Urothelium cell line (cell line): ENCODE measurements at regions not wholly inside any gene's neighbourhood (a gene's known extent, or its start where the extent isn't known, plus 50 kb on each side); places are given as distances from the start of the nearest gene placed in this dataset.
"Not testable (repeated sequence)": the region's sequence is repeated elsewhere in the genome, so short reads cannot be mapped to it uniquely, and the experiment has no call there.

Experiments
- DNase-seq: peaks from one replicate; pipeline ENCODE4 v3.0.0; 2011; ENCODE audit warnings: low spot score, mixed read lengths
- FAIRE-seq: peaks from 2 replicates; lab custom pipeline; 2011; peaks lifted over from hg19 to GRCh38; lab: Jason Lieb, UNC

- not testable (repeated sequence) for FAIRE-seq, DNase-seq
Measured at GRCh38 chr2:105506860-105507259, 108.0 kb upstream of the FHL2 start.

GRCh38 chr2:105504459-105504858 is 105.6 kb upstream of the FHL2 start:
- DNase-seq (no peak), FAIRE-seq (no peak)

- no peak for FAIRE-seq
- DNase-seq = no peak
Measured at GRCh38 chr2:105502625-105503334, 103.9 kb upstream of the FHL2 start.

GRCh38 chr2:105498281-105498846 is 99.5 kb upstream of the FHL2 start:
- no peak for DNase-seq
- no peak for FAIRE-seq

GRCh38 chr2:105497094-105497493 is 98.2 kb upstream of the FHL2 start:
- FAIRE-seq = no peak
- no peak for DNase-seq

GRCh38 chr2:105496271-105496670 is 97.4 kb upstream of the FHL2 start:
- no peak for FAIRE-seq
- DNase-seq = no peak

GRCh38 chr2:105494683-105495425 is 96.0 kb upstream of the FHL2 start:
- no peak for FAIRE-seq

GRCh38 chr2:105490956-105491355 is 92.1 kb upstream of the FHL2 start:
- FAIRE-seq (peak; percentile 55), DNase-seq (no peak)

More at GRCh38 chr2:105494683-105495425, 96.0 kb upstream of the FHL2 start:
- DNase-seq = no peak

GRCh38 chr2:105490204-105490603 is 91.4 kb upstream of the FHL2 start:
- DNase-seq = no peak
- FAIRE-seq = no peak

- FAIRE-seq = no peak
Measured at GRCh38 chr2:105489168-105489878, 90.5 kb upstream of the FHL2 start.

GRCh38 chr2:105488285-105488684 is 89.4 kb upstream of the FHL2 start:
- DNase-seq (no peak), FAIRE-seq (no peak)

More at GRCh38 chr2:105489168-105489878, 90.5 kb upstream of the FHL2 start:
- DNase-seq = no peak

- no peak for DNase-seq
- FAIRE-seq = peak; percentile 40
Measured at GRCh38 chr2:105487142-105488069, 88.6 kb upstream of the FHL2 start.

GRCh38 chr2:105486762-105487141 is 87.9 kb upstream of the FHL2 start:
- no peak for DNase-seq
- FAIRE-seq = no peak

- no peak for DNase-seq
- FAIRE-seq = no peak
Measured at GRCh38 chr2:105478670-105479069, 79.8 kb upstream of the FHL2 start.

- FAIRE-seq, DNase-seq: not testable (repeated sequence)
Measured at GRCh38 chr2:105477050-105477620, 78.3 kb upstream of the FHL2 start.

- FAIRE-seq = no peak
- no peak for DNase-seq
Measured at GRCh38 chr2:105473011-105473410, 74.2 kb upstream of the FHL2 start.

- no peak for DNase-seq
- FAIRE-seq = peak; percentile 20
Measured at GRCh38 chr2:105470979-105471378, 72.1 kb upstream of the FHL2 start.

- FAIRE-seq (no peak), DNase-seq (no peak)
Measured at GRCh38 chr2:105469781-105470180, 70.9 kb upstream of the FHL2 start.

GRCh38 chr2:105468582-105469042 is 69.8 kb upstream of the FHL2 start:
- FAIRE-seq = no peak
- no peak for DNase-seq

GRCh38 chr2:105464325-105464724 is 65.5 kb upstream of the FHL2 start:
- FAIRE-seq (no peak), DNase-seq (no peak)
